Ishikawa (cell line): ENCODE measurements at regions not wholly inside any gene's neighbourhood (a gene's known extent, or its start where the extent isn't known, plus 50 kb on each side); places are given as distances from the start of the nearest gene placed in this dataset.

Experiments
- CEBPB ChIP-seq: IDR thresholded peaks from 2 replicates; pipeline ENCODE4 v1.6.1; 2012
- CREB1 ChIP-seq: IDR thresholded peaks from 2 replicates; pipeline ENCODE4 v1.6.1; 2012; ENCODE audit warnings: low read depth
- EGR1 ChIP-seq: IDR thresholded peaks from 2 replicates; pipeline ENCODE4 v1.6.1; 2012
- EP300 ChIP-seq: IDR thresholded peaks from 2 replicates; pipeline ENCODE4 v1.6.1; 2012; ENCODE audit warnings: borderline replicate concordance
- FOXM1 ChIP-seq: IDR thresholded peaks from 2 replicates; pipeline ENCODE4 v1.6.1; 2012; ENCODE audit warnings: low read depth, borderline replicate concordance
- MAX ChIP-seq: IDR thresholded peaks from 2 replicates; pipeline ENCODE4 v1.6.1; 2012
- NFIC ChIP-seq: IDR thresholded peaks from 2 replicates; pipeline ENCODE4 v1.6.1; 2012
- RAD21 ChIP-seq: IDR thresholded peaks from 2 replicates; pipeline ENCODE4 v1.6.1; 2012; ENCODE audit warnings: low read depth
- REST ChIP-seq: IDR thresholded peaks from 2 replicates; pipeline ENCODE4 v1.6.1; 2012; ENCODE audit warnings: low read depth, mild to moderate bottlenecking
- TAF1 ChIP-seq: IDR thresholded peaks from 2 replicates; pipeline ENCODE4 v1.6.1; 2012; ENCODE audit warnings: low read depth, mild to moderate bottlenecking
- TCF12 ChIP-seq: IDR thresholded peaks from 2 replicates; pipeline ENCODE4 v1.6.1; 2012; ENCODE audit warnings: low read depth
- TEAD4 ChIP-seq: IDR thresholded peaks from 2 replicates; pipeline ENCODE4 v1.6.1; 2012
- USF1 ChIP-seq: IDR thresholded peaks from 2 replicates; pipeline ENCODE4 v1.6.1; 2012
- YY1 ChIP-seq: IDR thresholded peaks from 2 replicates; pipeline ENCODE4 v1.6.1; 2012; ENCODE audit warnings: low read depth
- ZBTB7A ChIP-seq: IDR thresholded peaks from 2 replicates; pipeline ENCODE4 v1.6.1; 2012; ENCODE audit warnings: low read depth

- TF ChIP-seq YY1: no peak
- no peak for TF ChIP-seq RAD21
Observed at GRCh38 chr5:116830079-116830478, 255.5 kb upstream of the SEMA6A start.

- no peak for TF ChIP-seq NFIC
- no peak for TF ChIP-seq MAX
- TF ChIP-seq YY1: no peak
- TF ChIP-seq EGR1: no peak
- TF ChIP-seq CREB1: no peak
- no peak for TF ChIP-seq TAF1
- TF ChIP-seq RAD21: no peak
- TF ChIP-seq USF1: no peak
- no peak for TF ChIP-seq REST
Observed at GRCh38 chr5:116827078-116827477, 252.5 kb upstream of the SEMA6A start.

- TF ChIP-seq EP300 (no peak), REST (no peak), CEBPB (no peak), ZBTB7A (no peak), USF1 (no peak), FOXM1 (no peak), YY1 (no peak), NFIC (no peak), TAF1 (no peak), RAD21 (no peak), CREB1 (no peak), TEAD4 (no peak), MAX (no peak), EGR1 (no peak)
Observed at GRCh38 chr5:116825486-116825885, 250.9 kb upstream of the SEMA6A start.

- no peak for TF ChIP-seq TAF1
- no peak for TF ChIP-seq CEBPB
- TF ChIP-seq EP300: no peak
- no peak for TF ChIP-seq ZBTB7A
- no peak for TF ChIP-seq MAX
- no peak for TF ChIP-seq YY1
Observed at GRCh38 chr5:116824751-116825438, 250.3 kb upstream of the SEMA6A start.

- TF ChIP-seq TAF1: no peak
- TF ChIP-seq ZBTB7A: no peak
- no peak for TF ChIP-seq CEBPB
Observed at GRCh38 chr5:116814626-116815385, 240.2 kb upstream of the SEMA6A start.

GRCh38 chr5:116813906-116814305, 239.3 kb upstream of the SEMA6A start:
- TF ChIP-seq NFIC (no peak), MAX (no peak), TAF1 (no peak), USF1 (no peak), FOXM1 (no peak), TEAD4 (no peak), TCF12 (no peak), YY1 (no peak), CEBPB (no peak), REST (no peak), ZBTB7A (no peak), RAD21 (no peak), EP300 (no peak)
